GM21576 (cell line): ENCODE measurements at regions not wholly inside any gene's neighbourhood (a gene's known extent, or its start where the extent isn't known, plus 50 kb on each side); places are given as distances from the start of the nearest gene placed in this dataset.

Experiments used
- ATAC-seq: cut with Tn5 transposase; IDR thresholded peaks from one replicate; pipeline ENCODE4 v1.9.1; 2021; ENCODE audit warnings: mild to moderate bottlenecking, moderate library complexity; ENCODE audit not compliant: unreplicated experiment

DNA sequence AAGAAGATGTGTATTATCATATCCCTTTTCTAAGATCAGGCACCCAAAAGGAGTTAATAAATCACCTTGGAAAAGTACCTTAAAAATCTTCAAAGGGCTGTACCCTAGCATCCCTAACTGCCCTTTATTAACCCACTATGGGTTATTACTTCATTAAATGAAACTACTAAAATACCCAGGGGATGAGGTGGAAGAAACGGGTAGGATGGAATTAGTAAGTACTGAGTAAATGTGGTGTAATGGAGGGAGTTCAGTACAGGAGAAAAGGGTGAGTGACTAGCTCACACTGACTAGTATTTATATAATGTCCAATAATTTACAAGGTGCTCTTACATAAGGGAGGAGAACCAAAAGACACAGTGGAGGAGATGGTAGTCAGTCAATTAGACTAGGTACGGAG lies 51.0 kb upstream of the RASGEF1B start:
- ATAC-seq: no peak

DNA sequence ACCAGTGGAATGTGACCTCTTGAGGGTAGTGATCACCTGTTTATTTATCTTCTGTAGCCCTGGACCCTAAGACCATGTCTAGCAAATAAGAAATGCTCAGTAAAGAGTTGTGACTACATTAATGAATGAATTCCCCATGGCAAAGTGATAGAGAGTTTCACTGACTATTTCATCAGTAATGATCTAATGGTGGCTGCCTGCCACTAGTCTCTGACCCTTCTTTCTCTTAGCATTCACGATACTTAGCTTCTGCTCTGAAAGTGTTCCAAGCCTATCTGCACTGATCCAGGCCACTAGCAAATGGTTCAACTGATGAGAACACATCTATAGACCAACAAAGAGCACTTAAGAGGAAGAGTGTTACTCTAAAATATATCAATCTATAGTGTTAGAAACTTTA lies 50.0 kb upstream of the RASGEF1B start:
- ATAC-seq: no peak
